BJ (cell line): ENCODE measurements at regions not wholly inside any gene's neighbourhood (a gene's known extent, or its start where the extent isn't known, plus 50 kb on each side); places are given as distances from the start of the nearest gene placed in this dataset.

ENCODE experiments used
- CTCF ChIA-PET: fragments of 350-600 bp; formaldehyde crosslinking; extraction: SDS; loops from one replicate; lab custom pipeline; 2021; ENCODE audit warnings: antibody characterized with exemption, inconsistent platforms; lab: Yijun Ruan, JAX
- POLR2A ChIA-PET: fragments of 300-600 bp; sonication (Branson Sonifier 250); formaldehyde crosslinking; extraction: SDS; loops from one replicate; lab custom pipeline; 2021; ENCODE audit warnings: antibody characterized with exemption; lab: Charles Lee
- DNase-seq: peaks from one replicate; pipeline ENCODE4 v3.0.0-alpha.2; 2011; ENCODE audit warnings: low read depth
- H3K27me3 ChIP-seq: 2 replicates; pipeline ENCODE4 v1.6.0; 2011; ENCODE audit warnings: low read length; ENCODE audit not compliant: control insufficient read depth, insufficient read depth
- H3K36me3 ChIP-seq: 2 replicates; pipeline ENCODE4 v1.5.1; 2011; ENCODE audit warnings: low read length; ENCODE audit not compliant: control insufficient read depth, insufficient read depth
- H3K4me3 ChIP-seq: 2 replicates; pipeline ENCODE4 v1.5.1; 2011; ENCODE audit warnings: low read depth, mild to moderate bottlenecking, control low read depth, low read length
- TF ChIP-seq, protein P1 (sequence below): IDR thresholded peaks from 2 replicates; pipeline ENCODE4 v1.5.1; 2011; ENCODE audit warnings: low read depth, mild to moderate bottlenecking, control low read depth, inconsistent platforms, low read length, moderate library complexity; ENCODE audit not compliant: insufficient read depth

DNA sequence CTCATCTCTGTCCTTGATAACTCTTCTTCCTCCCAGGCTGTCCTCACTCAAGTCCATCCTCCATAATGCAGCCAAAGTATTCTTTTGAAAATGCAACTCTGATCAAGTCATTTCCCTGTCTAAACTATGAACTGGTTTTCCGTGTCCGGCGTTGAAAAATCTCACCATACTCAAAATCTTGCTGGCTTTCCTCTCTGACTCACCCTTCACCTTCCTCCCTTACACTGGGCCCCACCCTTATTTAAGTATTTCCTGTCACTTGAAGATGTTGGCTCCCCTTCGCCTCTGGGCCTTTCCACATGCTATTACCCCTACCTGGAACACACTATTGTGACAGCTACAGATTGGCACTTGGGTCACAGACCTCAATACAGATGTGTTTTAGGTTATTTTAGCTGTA, 515.6 kb downstream of the INHBA start:
- H3K27me3 ChIP-seq, result no peaks in the 10 kb centered on the region
- H3K4me3 ChIP-seq, result no peak overlapping the region
- TF ChIP-seq, protein P1, sequence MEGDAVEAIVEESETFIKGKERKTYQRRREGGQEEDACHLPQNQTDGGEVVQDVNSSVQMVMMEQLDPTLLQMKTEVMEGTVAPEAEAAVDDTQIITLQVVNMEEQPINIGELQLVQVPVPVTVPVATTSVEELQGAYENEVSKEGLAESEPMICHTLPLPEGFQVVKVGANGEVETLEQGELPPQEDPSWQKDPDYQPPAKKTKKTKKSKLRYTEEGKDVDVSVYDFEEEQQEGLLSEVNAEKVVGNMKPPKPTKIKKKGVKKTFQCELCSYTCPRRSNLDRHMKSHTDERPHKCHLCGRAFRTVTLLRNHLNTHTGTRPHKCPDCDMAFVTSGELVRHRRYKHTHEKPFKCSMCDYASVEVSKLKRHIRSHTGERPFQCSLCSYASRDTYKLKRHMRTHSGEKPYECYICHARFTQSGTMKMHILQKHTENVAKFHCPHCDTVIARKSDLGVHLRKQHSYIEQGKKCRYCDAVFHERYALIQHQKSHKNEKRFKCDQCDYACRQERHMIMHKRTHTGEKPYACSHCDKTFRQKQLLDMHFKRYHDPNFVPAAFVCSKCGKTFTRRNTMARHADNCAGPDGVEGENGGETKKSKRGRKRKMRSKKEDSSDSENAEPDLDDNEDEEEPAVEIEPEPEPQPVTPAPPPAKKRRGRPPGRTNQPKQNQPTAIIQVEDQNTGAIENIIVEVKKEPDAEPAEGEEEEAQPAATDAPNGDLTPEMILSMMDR, result no peak
- ChIA-PET CTCF (no interaction called here), POLR2A (no interaction called here)
- no peaks in the 10 kb centered on the region for H3K36me3 ChIP-seq
- no peak for DNase-seq

DNA sequence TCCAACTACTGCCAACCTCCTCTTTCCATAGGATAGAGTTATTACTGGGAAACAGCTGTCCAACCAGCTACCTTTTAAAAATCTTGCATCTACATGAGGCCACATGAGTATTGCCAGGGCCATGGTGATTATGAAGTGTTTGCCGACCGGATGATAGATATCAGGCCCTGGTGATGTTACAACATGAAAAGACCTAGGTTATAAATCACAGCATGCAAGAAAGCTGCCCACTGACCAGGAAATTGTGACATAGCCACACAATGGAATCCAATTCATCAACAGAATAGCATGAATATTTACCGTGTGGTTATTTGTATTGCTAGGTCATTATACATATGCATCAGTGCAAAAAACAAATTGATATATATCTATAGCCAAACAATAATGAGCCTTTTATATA, 517.0 kb downstream of the INHBA start:
- H3K4me3 ChIP-seq, result no peak overlapping the region
- TF ChIP-seq, protein P1, result no peak
- no peaks in the 10 kb centered on the region for H3K36me3 ChIP-seq
- no peaks in the 10 kb centered on the region for H3K27me3 ChIP-seq
- POLR2A ChIA-PET, result no interaction called here
- no peak for DNase-seq
- CTCF ChIA-PET, result interaction anchor here (0.8 kb wide), 1 partner anchor 11 kb away, joined by 3 read pairs; no protein-coding TSS in a partner anchor

DNA sequence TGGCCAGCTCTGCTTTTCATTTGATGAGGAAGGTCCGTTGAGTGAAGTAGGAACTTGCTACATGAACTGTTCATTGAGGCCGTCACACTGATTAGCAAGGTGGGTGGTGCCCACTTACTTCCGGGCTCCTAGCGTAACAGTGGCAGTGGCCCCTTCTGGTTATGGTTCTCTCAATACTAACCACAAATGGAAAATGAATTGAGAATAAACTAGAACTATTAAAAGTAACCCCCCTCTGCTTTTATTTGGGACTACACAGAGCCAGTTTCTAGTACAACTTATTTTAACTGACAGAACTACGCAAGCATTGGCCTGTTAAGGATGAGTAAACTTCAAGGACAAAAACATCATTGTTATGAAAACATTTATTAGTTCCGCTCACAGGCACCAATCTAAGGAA, 519.1 kb downstream of the INHBA start:
- no peak overlapping the region for H3K4me3 ChIP-seq
- DNase-seq, result no peak
- TF ChIP-seq, protein P1, result no peak
- no peaks in the 10 kb centered on the region for H3K36me3 ChIP-seq
- ChIA-PET POLR2A (no interaction called here), CTCF (no interaction called here)
- no peaks in the 10 kb centered on the region for H3K27me3 ChIP-seq

DNA sequence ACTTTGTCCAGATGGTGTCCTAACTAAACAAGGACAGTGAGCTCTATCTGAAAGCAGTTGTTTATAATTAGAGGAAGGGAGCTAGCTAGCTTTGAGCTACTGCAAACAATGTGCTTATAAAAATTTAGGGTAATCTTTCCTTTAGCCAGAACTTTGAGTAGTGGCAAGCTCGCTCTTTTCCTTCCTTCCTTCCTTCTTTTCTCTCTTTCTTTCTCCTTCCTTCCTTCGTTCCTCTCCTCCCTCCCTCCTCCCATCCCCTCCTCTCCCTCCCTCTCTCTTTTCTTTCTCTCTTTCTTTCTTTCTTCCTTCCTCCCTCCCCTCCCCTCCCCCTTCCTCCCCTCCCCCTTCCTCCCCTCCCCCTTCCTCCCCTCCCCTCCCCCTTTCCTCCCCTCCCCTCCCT, 520.1 kb downstream of the INHBA start:
- no peak overlapping the region for H3K4me3 ChIP-seq
- no peaks in the 10 kb centered on the region for H3K36me3 ChIP-seq
- CTCF ChIA-PET, result no interaction called here
- POLR2A ChIA-PET, result no interaction called here
- TF ChIP-seq, protein P1, result no peak
- H3K27me3 ChIP-seq, result no peaks in the 10 kb centered on the region
- no peak for DNase-seq

DNA sequence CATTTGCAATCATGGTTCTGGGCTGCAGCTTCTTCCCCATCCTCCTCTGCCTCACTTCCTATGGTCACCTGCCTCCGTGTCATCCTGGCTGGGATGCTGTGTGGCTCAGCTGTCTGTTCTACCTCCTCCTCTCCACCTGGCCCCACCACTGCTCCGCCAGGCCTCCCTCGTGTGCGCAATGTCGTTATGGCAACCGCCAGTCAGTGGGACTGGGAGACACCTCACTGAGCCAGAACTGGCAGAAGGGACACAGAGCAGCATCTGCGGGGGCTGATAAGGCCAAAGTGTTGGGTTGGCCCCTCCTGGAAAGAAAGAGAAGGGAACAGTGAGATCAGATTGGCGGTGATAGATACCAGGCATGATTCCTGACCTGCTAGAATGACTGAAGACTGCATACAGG, 527.5 kb downstream of the INHBA start:
- TF ChIP-seq, protein P1, result no peak
- H3K27me3 ChIP-seq, result no peaks in the 10 kb centered on the region
- no peak for DNase-seq
- POLR2A ChIA-PET, result no interaction called here
- no peaks in the 10 kb centered on the region for H3K36me3 ChIP-seq
- H3K4me3 ChIP-seq, result no peak overlapping the region
- CTCF ChIA-PET, result interaction anchor here (1.7 kb wide), 1 partner anchor 13 kb away, joined by 5 read pairs; no protein-coding TSS in a partner anchor
